ENCODE measurements at regions not wholly inside any gene's neighbourhood (a gene's known extent, or its start where the extent isn't known, plus 50 kb on each side); places are given as distances from the start of the nearest gene placed in this dataset.

DNA sequence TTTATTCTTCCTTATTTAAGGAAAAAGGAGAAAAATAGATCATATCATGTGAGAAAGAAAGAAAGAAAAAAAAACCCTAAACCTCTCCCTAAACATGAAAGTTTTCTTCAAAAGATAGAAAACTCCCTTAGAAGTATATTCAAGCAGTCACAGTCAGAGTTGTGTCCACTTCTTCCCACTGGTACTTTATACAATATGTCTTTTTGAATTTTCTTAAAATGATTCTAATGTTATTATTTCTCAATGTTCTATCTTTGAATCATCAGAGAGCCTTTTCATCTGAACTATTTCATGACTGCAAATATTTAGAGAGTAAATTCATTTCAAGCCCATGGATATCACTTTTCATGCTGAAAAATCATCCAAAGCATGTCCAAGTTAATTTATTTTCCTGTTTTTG is 205.2 kb upstream of the SPOPL start:
- H3K27me3 ChIP-seq (ENCODE audit: insufficient read depth, low read length, poor library complexity) = no peaks in the 10 kb centered on the region
- DNase-seq (no peak), ATAC-seq (ENCODE audit: insufficient read depth, low read depth) (no peak)
- H3K9ac ChIP-seq (ENCODE audit: low read depth, low read length) = no peak overlapping the region
- no peaks in the 10 kb centered on the region for H4K20me1 ChIP-seq (ENCODE audit: insufficient read depth, low read length)
- H2AFZ ChIP-seq (ENCODE audit: low read depth, low read length) = no peak overlapping the region
- no peaks in the 10 kb centered on the region for H3K4me1 ChIP-seq (ENCODE audit: insufficient read depth, low read length)
- H3K27ac ChIP-seq (ENCODE audit: low read length) = no peak overlapping the region
- no peaks in the 10 kb centered on the region for H3K79me2 ChIP-seq (ENCODE audit: insufficient read depth, low read length)
- no peak for TF ChIP-seq EZH2 (IDR thresholded peaks at IDR 0.05; ENCODE audit: borderline replicate concordance, low read depth, low read length, severe bottlenecking)
- TF ChIP-seq, protein P1, sequence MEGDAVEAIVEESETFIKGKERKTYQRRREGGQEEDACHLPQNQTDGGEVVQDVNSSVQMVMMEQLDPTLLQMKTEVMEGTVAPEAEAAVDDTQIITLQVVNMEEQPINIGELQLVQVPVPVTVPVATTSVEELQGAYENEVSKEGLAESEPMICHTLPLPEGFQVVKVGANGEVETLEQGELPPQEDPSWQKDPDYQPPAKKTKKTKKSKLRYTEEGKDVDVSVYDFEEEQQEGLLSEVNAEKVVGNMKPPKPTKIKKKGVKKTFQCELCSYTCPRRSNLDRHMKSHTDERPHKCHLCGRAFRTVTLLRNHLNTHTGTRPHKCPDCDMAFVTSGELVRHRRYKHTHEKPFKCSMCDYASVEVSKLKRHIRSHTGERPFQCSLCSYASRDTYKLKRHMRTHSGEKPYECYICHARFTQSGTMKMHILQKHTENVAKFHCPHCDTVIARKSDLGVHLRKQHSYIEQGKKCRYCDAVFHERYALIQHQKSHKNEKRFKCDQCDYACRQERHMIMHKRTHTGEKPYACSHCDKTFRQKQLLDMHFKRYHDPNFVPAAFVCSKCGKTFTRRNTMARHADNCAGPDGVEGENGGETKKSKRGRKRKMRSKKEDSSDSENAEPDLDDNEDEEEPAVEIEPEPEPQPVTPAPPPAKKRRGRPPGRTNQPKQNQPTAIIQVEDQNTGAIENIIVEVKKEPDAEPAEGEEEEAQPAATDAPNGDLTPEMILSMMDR (IDR thresholded peaks at IDR 0.05; ENCODE audit: borderline replicate concordance, extremely low read depth, low read length, poor library complexity, severe bottlenecking) = no peak
- no peaks in the 10 kb centered on the region for H3K9me3 ChIP-seq (ENCODE audit: insufficient read depth, low read length, severe bottlenecking)
- H3K4me2 ChIP-seq (ENCODE audit: insufficient read depth, low read length) = no peak overlapping the region
- no peak overlapping the region for H3K4me3 ChIP-seq (ENCODE audit: low read depth in 1 of 2, low read length in 2 of 2)
- no peaks in the 10 kb centered on the region for H3K36me3 ChIP-seq (ENCODE audit: insufficient read depth, low read length)

DNA sequence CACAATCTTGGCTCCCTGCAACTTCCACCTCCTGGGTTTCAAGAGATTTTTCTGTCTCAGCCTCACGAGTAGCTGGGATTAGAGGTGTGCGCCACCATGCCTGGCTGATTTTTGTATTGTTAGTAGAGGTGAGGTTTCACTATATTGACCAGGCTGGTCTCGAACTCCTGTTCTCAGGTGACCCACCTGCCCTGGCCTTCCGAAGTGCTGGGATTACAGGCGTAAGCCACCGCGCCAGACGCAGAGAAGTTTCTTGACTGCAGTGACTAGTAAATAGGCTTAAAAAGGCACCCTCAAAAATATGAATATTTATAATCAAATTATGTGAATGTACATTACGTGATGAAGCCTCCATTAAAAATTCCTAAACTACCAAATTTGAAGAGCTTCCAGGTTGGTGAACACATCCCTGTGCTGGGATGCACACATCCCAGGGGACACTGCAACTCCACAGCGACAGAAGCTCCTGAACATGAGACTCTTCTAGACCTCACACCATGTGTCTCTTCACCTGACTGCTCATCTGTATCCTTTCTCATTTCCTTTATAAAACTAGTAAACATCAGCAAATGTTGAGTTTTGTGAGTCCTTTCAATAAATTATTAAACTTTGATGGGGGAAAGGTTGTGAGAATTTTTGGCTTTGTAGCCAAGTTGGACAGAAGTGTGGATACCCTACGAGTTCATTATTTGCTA is 203.3 kb upstream of the SPOPL start:
- Histone ChIP-seq H4K20me1 (ENCODE audit: insufficient read depth, low read length) (no peaks in the 10 kb centered on the region), H3K9ac (ENCODE audit: low read depth, low read length) (no peak overlapping the region), H3K36me3 (ENCODE audit: insufficient read depth, low read length) (no peaks in the 10 kb centered on the region), H3K4me3 (ENCODE audit: low read depth in 1 of 2, low read length in 2 of 2) (no peak overlapping the region), H3K27ac (ENCODE audit: low read length) (no peak overlapping the region), H3K79me2 (ENCODE audit: insufficient read depth, low read length) (no peaks in the 10 kb centered on the region), H3K4me1 (ENCODE audit: insufficient read depth, low read length) (no peaks in the 10 kb centered on the region), H3K27me3 (ENCODE audit: insufficient read depth, low read length, poor library complexity) (no peaks in the 10 kb centered on the region), H3K9me3 (ENCODE audit: insufficient read depth, low read length, severe bottlenecking) (no peaks in the 10 kb centered on the region), H3K4me2 (ENCODE audit: insufficient read depth, low read length) (no peak overlapping the region), H2AFZ (ENCODE audit: low read depth, low read length) (no peak overlapping the region)
- DNase-seq (no peak), ATAC-seq (ENCODE audit: insufficient read depth, low read depth) (no peak)
- TF ChIP-seq EZH2 (IDR thresholded peaks at IDR 0.05; ENCODE audit: borderline replicate concordance, low read depth, low read length, severe bottlenecking) = no peak
- TF ChIP-seq, protein P1 (IDR thresholded peaks at IDR 0.05; ENCODE audit: borderline replicate concordance, extremely low read depth, low read length, poor library complexity, severe bottlenecking) = no peak

DNA sequence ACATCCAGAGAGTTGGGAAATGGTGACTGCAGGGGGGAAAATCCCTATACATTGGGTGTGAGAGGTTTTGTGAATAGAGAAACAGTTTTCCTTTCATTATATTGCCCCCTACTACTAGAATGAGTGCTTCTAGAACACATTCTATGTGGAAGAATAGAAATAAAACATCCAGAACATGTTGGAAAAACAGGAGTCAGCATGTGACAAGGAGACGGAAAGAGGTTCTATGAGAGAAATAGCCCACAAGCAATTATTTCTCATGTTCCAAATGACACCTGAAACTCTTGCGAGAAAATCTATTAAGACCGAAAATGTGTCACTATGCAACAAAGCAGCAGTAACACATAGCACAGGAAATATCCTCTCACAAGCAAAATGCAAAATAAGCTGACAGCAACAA is 202.7 kb upstream of the SPOPL start:
- H3K9me3 ChIP-seq (ENCODE audit: insufficient read depth, low read length, severe bottlenecking) = no peaks in the 10 kb centered on the region
- H3K27me3 ChIP-seq (ENCODE audit: insufficient read depth, low read length, poor library complexity) = no peaks in the 10 kb centered on the region
- no peak overlapping the region for H3K4me3 ChIP-seq (ENCODE audit: low read depth in 1 of 2, low read length in 2 of 2)
- ATAC-seq (ENCODE audit: insufficient read depth, low read depth) (no peak), DNase-seq (no peak)
- no peak overlapping the region for H3K27ac ChIP-seq (ENCODE audit: low read length)
- TF ChIP-seq EZH2 (IDR thresholded peaks at IDR 0.05; ENCODE audit: borderline replicate concordance, low read depth, low read length, severe bottlenecking) = no peak
- TF ChIP-seq, protein P1 (IDR thresholded peaks at IDR 0.05; ENCODE audit: borderline replicate concordance, extremely low read depth, low read length, poor library complexity, severe bottlenecking) = no peak
- no peaks in the 10 kb centered on the region for H3K4me1 ChIP-seq (ENCODE audit: insufficient read depth, low read length)
- no peak overlapping the region for H3K9ac ChIP-seq (ENCODE audit: low read depth, low read length)
- H3K36me3 ChIP-seq (ENCODE audit: insufficient read depth, low read length) = no peaks in the 10 kb centered on the region
- no peaks in the 10 kb centered on the region for H4K20me1 ChIP-seq (ENCODE audit: insufficient read depth, low read length)
- H2AFZ ChIP-seq (ENCODE audit: low read depth, low read length) = no peak overlapping the region
- H3K79me2 ChIP-seq (ENCODE audit: insufficient read depth, low read length) = no peaks in the 10 kb centered on the region
- H3K4me2 ChIP-seq (ENCODE audit: insufficient read depth, low read length) = no peak overlapping the region
